Hindlimb muscle (tissue), 1 donor: ENCODE measurements at regions not wholly inside any gene's neighbourhood (a gene's known extent, or its start where the extent isn't known, plus 50 kb on each side); places are given as distances from the start of the nearest gene placed in this dataset.

ENCODE experiments used
- DNase-seq: peaks from one replicate; pipeline ENCODE4 v3.0.0-alpha.2; 2013

- no peak for DNase-seq
Measured at GRCh38 chr2:129892360-129892759, 87.1 kb upstream of the RAB6C start.

GRCh38 chr2:129892773-129893172 is 86.7 kb upstream of the RAB6C start:
- DNase-seq: no peak

- no peak for DNase-seq
Measured at GRCh38 chr2:129893244-129893643, 86.2 kb upstream of the RAB6C start.

GRCh38 chr2:129894616-129895015 is 84.8 kb upstream of the RAB6C start:
- DNase-seq: no peak

- DNase-seq: no peak
Measured at GRCh38 chr2:129895061-129895460, 84.4 kb upstream of the RAB6C start.

- DNase-seq: no peak
Measured at GRCh38 chr2:129895526-129896082, 83.9 kb upstream of the RAB6C start.

- DNase-seq: no peak
Measured at GRCh38 chr2:129896226-129897100, 83.0 kb upstream of the RAB6C start.

- no peak for DNase-seq
Measured at GRCh38 chr2:129901754-129902415, 77.6 kb upstream of the RAB6C start.

GRCh38 chr2:129902731-129903585 is 76.5 kb upstream of the RAB6C start:
- DNase-seq: no peak

GRCh38 chr2:129903586-129904425 is 75.7 kb upstream of the RAB6C start:
- no peak for DNase-seq

GRCh38 chr2:129904532-129905446 is 74.7 kb upstream of the RAB6C start:
- no peak for DNase-seq

GRCh38 chr2:129905664-129906081 is 73.8 kb upstream of the RAB6C start:
- DNase-seq: no peak

- DNase-seq: no peak
Measured at GRCh38 chr2:129906139-129906860, 73.2 kb upstream of the RAB6C start.

- DNase-seq: no peak
Measured at GRCh38 chr2:129906861-129907235, 72.6 kb upstream of the RAB6C start.

GRCh38 chr2:129907256-129907998 is 72.0 kb upstream of the RAB6C start:
- no peak for DNase-seq

- no peak for DNase-seq
Measured at GRCh38 chr2:129908721-129909373, 70.6 kb upstream of the RAB6C start.

- DNase-seq: no peak
Measured at GRCh38 chr2:129909651-129910418, 69.6 kb upstream of the RAB6C start.
